Endothelial cell of umbilical vein (primary cell): ENCODE measurements at regions not wholly inside any gene's neighbourhood (a gene's known extent, or its start where the extent isn't known, plus 50 kb on each side); places are given as distances from the start of the nearest gene placed in this dataset.

ENCODE experiments used
- BruUV-seq: library from RNA; stranded (reverse); fragments of 400-500 nt; replicated peaks from 2 replicates; lab custom pipeline; 2021; lab: Mats Ljungman, UMichigan
- CTCF ChIA-PET: fragments of 300-600, 350-600 bp; sonication (Branson Sonifier 250); formaldehyde crosslinking; loops from one replicate; lab custom pipeline; 2021; ENCODE audit warnings: antibody characterized with exemption, inconsistent platforms; lab: Charles Lee
- POLR2A ChIA-PET: fragments of 300-600, 350-600 bp; sonication (Branson Sonifier 250); formaldehyde crosslinking; loops from one replicate; lab custom pipeline; 2021; ENCODE audit warnings: antibody characterized with exemption, inconsistent platforms; lab: Charles Lee
- DNase-seq: peaks from one replicate; pipeline ENCODE4 v3.0.0-alpha.2; 2011; ENCODE audit warnings: low read depth, low spot score
- FAIRE-seq: peaks from 2 replicates; lab custom pipeline; 2011; peaks lifted over from hg19 to GRCh38; lab: Jason Lieb, UNC
- H2AFZ ChIP-seq: 2 replicates; pipeline ENCODE4 v1.6.0; 2012; ENCODE audit warnings: low read depth, low read length, control low read depth, inconsistent platforms
- H3K27ac ChIP-seq: 2 replicates; pipeline ENCODE4 v1.5.1; 2011; ENCODE audit warnings: low read depth, mild to moderate bottlenecking, control low read depth, low read length, moderate library complexity; ENCODE audit not compliant: insufficient read depth
- H3K27me3 ChIP-seq, 2 experiments: 2 replicates each; pipeline versions ENCODE4 v1.6.0 to v1.6.1; 2011; ENCODE audit warnings: low read length in 2 of 2, mixed read lengths in 1 of 2; ENCODE audit not compliant: control insufficient read depth in 2 of 2, insufficient read depth in 2 of 2
- H3K36me3 ChIP-seq, 2 experiments: 2 replicates in 1 of 2; 3 replicates in 1 of 2; pipeline ENCODE4 v1.5.1; 2011; ENCODE audit warnings: low read length in 2 of 2, mild to moderate bottlenecking in 1 of 2, moderate library complexity in 1 of 2; ENCODE audit not compliant: control insufficient read depth in 2 of 2, insufficient read depth in 2 of 2; ENCODE audit errors: extremely low read depth in 1 of 2
- H3K4me1 ChIP-seq: 3 replicates; pipeline ENCODE4 v1.5.1; 2011; ENCODE audit warnings: mild to moderate bottlenecking, low read length; ENCODE audit not compliant: control insufficient read depth, insufficient read depth; ENCODE audit errors: extremely low read depth
- H3K4me2 ChIP-seq: 2 replicates; pipeline ENCODE4 v1.6.1; 2011; ENCODE audit warnings: low read length, control low read depth, mixed read lengths; ENCODE audit not compliant: insufficient read depth
- H3K4me3 ChIP-seq, 3 experiments: fragments of 200-600 bp in 1 of 3; sonication (generic), shearing (Covaris generic) in 1 of 3; replicated peaks in 1 of 3; 2 replicates each; pipeline ENCODE4 v1.5.1; 2011 to 2016; ENCODE audit warnings: control low read depth in 3 of 3, low read length in 3 of 3, mild to moderate bottlenecking in 2 of 3, inconsistent platforms in 1 of 3, low read depth in 1 of 3, moderate library complexity in 1 of 3; ENCODE audit not compliant: insufficient read depth in 1 of 3
- H3K79me2 ChIP-seq: 2 replicates; pipeline ENCODE4 v1.6.0; 2012; ENCODE audit warnings: low read length, inconsistent platforms; ENCODE audit not compliant: control insufficient read depth, insufficient read depth
- H3K9ac ChIP-seq: replicated peaks from 2 replicates; pipeline ENCODE3; 2011; ENCODE audit warnings: low read length, control low read depth; ENCODE audit not compliant: insufficient read depth; ENCODE audit errors: extremely low read depth
- H3K9me1 ChIP-seq: replicated peaks from 3 replicates; pipeline ENCODE4 v1.6.0; 2011; ENCODE audit warnings: mild to moderate bottlenecking, low read length; ENCODE audit not compliant: control insufficient read depth, insufficient read depth; ENCODE audit errors: extremely low read depth
- H3K9me3 ChIP-seq: replicated peaks from 2 replicates; pipeline ENCODE4 v1.5.1; 2012; ENCODE audit warnings: low read length, inconsistent platforms; ENCODE audit not compliant: control insufficient read depth, insufficient read depth
- H4K20me1 ChIP-seq: replicated peaks from 2 replicates; pipeline ENCODE3; 2011; ENCODE audit warnings: mild to moderate bottlenecking, low read length; ENCODE audit not compliant: control insufficient read depth, insufficient read depth; ENCODE audit errors: extremely low read depth
- CTCF ChIP-seq, 2 donors: IDR thresholded peaks; 1 replicate in 1 of 2; 2 replicates in 1 of 2; pipeline ENCODE4 v1.5.1; 2011; ENCODE audit warnings: low read length in 2 of 2, mild to moderate bottlenecking in 2 of 2, moderate library complexity in 2 of 2, control low read depth in 1 of 2, inconsistent platforms in 1 of 2, low read depth in 1 of 2; ENCODE audit not compliant: insufficient read depth in 1 of 2; ENCODE audit errors: extremely low read depth in 1 of 2
- EZH2 ChIP-seq: IDR thresholded peaks from 2 replicates; pipeline ENCODE4 v1.6.1; 2012; ENCODE audit warnings: borderline replicate concordance, low read depth, mild to moderate bottlenecking, moderate library complexity, low read length, inconsistent platforms; ENCODE audit not compliant: severe bottlenecking
- FOS ChIP-seq: IDR thresholded peaks from 2 replicates; pipeline ENCODE4 v1.6.1; 2011; ENCODE audit warnings: mild to moderate bottlenecking, low read length, moderate library complexity, borderline replicate concordance; ENCODE audit not compliant: insufficient read depth
- GATA2 ChIP-seq: IDR thresholded peaks from 2 replicates; pipeline ENCODE4 v1.7.0; 2011; ENCODE audit warnings: low read depth, mild to moderate bottlenecking, moderate library complexity, mixed read lengths, low read length; ENCODE audit not compliant: insufficient read length, insufficient read depth
- JUN ChIP-seq: IDR thresholded peaks from 2 replicates; pipeline ENCODE4 v1.6.1; 2011; ENCODE audit warnings: borderline replicate concordance, low read depth; ENCODE audit not compliant: insufficient read length, insufficient read depth
- MAX ChIP-seq: IDR thresholded peaks from 2 replicates; pipeline ENCODE4 v1.6.1; 2011; ENCODE audit not compliant: insufficient read depth, insufficient read length
- MYC ChIP-seq: IDR thresholded peaks from one replicate; pipeline ENCODE4 v1.6.1; 2011; ENCODE audit warnings: mild to moderate bottlenecking, low read depth, low read length
- POLR2A ChIP-seq: IDR thresholded peaks from 2 replicates; pipeline ENCODE4 v1.6.1; 2012; ENCODE audit warnings: low read depth, mild to moderate bottlenecking, control low read depth, low read length
- POLR2AphosphoS5 ChIP-seq: IDR thresholded peaks from 2 replicates; pipeline ENCODE4 v1.6.1; 2012; ENCODE audit warnings: low read depth, mild to moderate bottlenecking, control low read depth, low read length, moderate library complexity; ENCODE audit not compliant: insufficient read depth
- dilution Hi-C: fragments of 300-500 bp; cut with MboI; formaldehyde crosslinking; loops from one replicate; pipeline ENCODE4 v1.15.0; 2019; ENCODE audit warnings: low sequenced_read_pairs; ENCODE audit not compliant: extremely low pct_ligation_motif_present
- intact Hi-C: fragments of 100-400 bp; cut with micrococcal nuclease; formaldehyde crosslinking; loops from one replicate; pipeline ENCODE4 v1.10.0; 2022

- Histone ChIP-seq H2AFZ (no peak overlapping the region), H3K79me2 (no peaks in the 10 kb centered on the region), H3K9me1 (no peaks in the 10 kb centered on the region), H3K4me2 (no peak overlapping the region), H3K9ac (no peak overlapping the region), H3K27me3 (no peaks in the 10 kb centered on the region), H3K4me1 (no peaks in the 10 kb centered on the region), H3K4me3 (no peak overlapping the region), H3K9me3 (no peaks in the 10 kb centered on the region), H3K27ac (no peak overlapping the region), H4K20me1 (no peaks in the 10 kb centered on the region), H3K36me3 (no peaks in the 10 kb centered on the region)
- DNase-seq = no peak
- BruUV-seq = no TSS peak
- TF ChIP-seq EZH2 = no peak
- no peak for TF ChIP-seq MAX
- no peak for TF ChIP-seq FOS
- TF ChIP-seq JUN = no peak
- TF ChIP-seq GATA2 = no peak
- TF ChIP-seq POLR2A = no peak
- TF ChIP-seq CTCF (IDR thresholded peaks at IDR 0.05; ENCODE audit: extremely low read depth in 1 of 2, insufficient read depth in 1 of 2, low read depth in 1 of 2, low read length in 2 of 2) = no peak
- TF ChIP-seq POLR2AphosphoS5 = no peak
- no peak for TF ChIP-seq MYC
- dilution Hi-C loops (no loop called here), intact Hi-C loops (no loop called here)
- CTCF ChIA-PET = no interaction called here
- POLR2A ChIA-PET = no interaction called here
- FAIRE-seq = no peak
These were observed 56.2 kb upstream of the ARHGAP5 start for GRCh38 chr14:32020882-32021281.
